ENCODE measurements at regions not wholly inside any gene's neighbourhood (a gene's known extent, or its start where the extent isn't known, plus 50 kb on each side); places are given as distances from the start of the nearest gene placed in this dataset.

- TF ChIP-seq CTCF (IDR thresholded peaks at IDR 0.05) (no peak), POLR2A (IDR thresholded peaks at IDR 0.05) (no peak)
Measured at GRCh38 chr2:228701506-228701905, 520.0 kb upstream of the SPHKAP start.

All from thyroid gland (tissue), 4 donors.